K562 (cell line): ENCODE measurements at regions not wholly inside any gene's neighbourhood (a gene's known extent, or its start where the extent isn't known, plus 50 kb on each side); places are given as distances from the start of the nearest gene placed in this dataset.
"Not testable (repeated sequence)": the region's sequence is repeated elsewhere in the genome, so short reads cannot be mapped to it uniquely, and the experiment has no call there.

Source experiments
- ATAC-seq: fragments of 200-7000 bp; cut with Tn5 transposase; 3 replicates; pipeline ENCODE4 v1.9.1; 2020; ENCODE audit warnings: moderate library complexity
- BruUV-seq: library from RNA; stranded (reverse); fragments of 400-500 nt; replicated peaks from 2 replicates; lab custom pipeline; 2021; lab: Mats Ljungman, UMichigan
- CTCF ChIA-PET: fragments of 300-600 bp; formaldehyde crosslinking; extraction: SDS; loops from one replicate; lab custom pipeline; 2021; ENCODE audit warnings: low intra/inter-chr PET ratio; lab: Yijun Ruan, JAX
- POLR2A ChIA-PET: fragments of 300-600, 350-650 bp; sonication (Branson Sonifier 250); formaldehyde crosslinking; extraction: SDS; loops from one replicate; lab custom pipeline; 2021; ENCODE audit warnings: antibody characterized with exemption, inconsistent platforms; lab: Yijun Ruan, JAX
- DNase-seq, 4 experiments: peaks; one replicate each; pipeline versions ENCODE4 v3.0.0 to v3.0.0-alpha.2; 2011 to 2018; ENCODE audit warnings: low spot score in 3 of 4, mixed read lengths in 3 of 4; ENCODE audit errors: extremely low read depth in 1 of 4
- FAIRE-seq: peaks from 2 replicates; lab custom pipeline; 2011; peaks lifted over from hg19 to GRCh38; lab: Jason Lieb, UNC
- H2AFZ ChIP-seq: 2 replicates; pipeline ENCODE4 v1.6.0; 2011; ENCODE audit warnings: low read depth, low read length, control low read depth, inconsistent platforms
- H3K27ac ChIP-seq: fragments of 200-600 bp; 3 replicates; pipeline ENCODE4 v1.8.0; 2011; ENCODE audit warnings: low read depth, mild to moderate bottlenecking, control low read depth, inconsistent platforms, low read length, moderate library complexity, mixed read lengths; ENCODE audit errors: extremely low read depth
- H3K27me3 ChIP-seq, 2 experiments: fragments of 300-600 bp in 1 of 2; 2 replicates in 1 of 2; 3 replicates in 1 of 2; pipeline versions ENCODE4 v1.6.0 to v1.8.0; 2011; ENCODE audit warnings: inconsistent platforms in 2 of 2, low read length in 2 of 2, mild to moderate bottlenecking in 1 of 2, mixed read lengths in 1 of 2, moderate library complexity in 1 of 2; ENCODE audit not compliant: control insufficient read depth in 2 of 2, insufficient read depth in 2 of 2
- H3K36me3 ChIP-seq: fragments of 300-600 bp; 3 replicates; pipeline ENCODE4 v1.8.0; 2011; ENCODE audit warnings: mild to moderate bottlenecking, low read length, inconsistent platforms; ENCODE audit not compliant: control insufficient read depth, insufficient read depth
- H3K4me1 ChIP-seq, 2 experiments: fragments of 200-600 bp in 1 of 2; replicated peaks in 1 of 2; 2 replicates in 1 of 2; 3 replicates in 1 of 2; pipeline versions ENCODE4 v1.5.1 to v1.8.0; 2011; ENCODE audit warnings: inconsistent platforms in 2 of 2, low read length in 2 of 2, mild to moderate bottlenecking in 1 of 2, mixed read lengths in 1 of 2, moderate library complexity in 1 of 2; ENCODE audit not compliant: control insufficient read depth in 2 of 2, insufficient read depth in 2 of 2
- H3K4me2 ChIP-seq: 2 replicates; pipeline ENCODE4 v1.6.1; 2011; ENCODE audit warnings: low read length, control low read depth, inconsistent platforms, mixed read lengths; ENCODE audit not compliant: insufficient read depth
- H3K4me3 ChIP-seq: fragments of 200-600 bp; sonication (generic), shearing (Covaris generic); 2 replicates; pipeline ENCODE4 v1.5.1; 2016; ENCODE audit warnings: control low read depth, inconsistent platforms
- H3K79me2 ChIP-seq: fragments of 200-600 bp; 3 replicates; pipeline ENCODE4 v1.8.0; 2011; ENCODE audit warnings: low read length, inconsistent platforms; ENCODE audit not compliant: control insufficient read depth, insufficient read depth
- H3K9ac ChIP-seq, 2 experiments: 2 replicates each; pipeline versions ENCODE4 v1.6.0 to v1.6.1; 2011; ENCODE audit warnings: low read depth in 2 of 2, low read length in 2 of 2, control low read depth in 1 of 2, inconsistent platforms in 1 of 2, mild to moderate bottlenecking in 1 of 2, mixed read lengths in 1 of 2; ENCODE audit not compliant: insufficient read depth in 1 of 2
- H3K9me1 ChIP-seq: one replicate; pipeline ENCODE4 v1.6.0; 2011; ENCODE audit warnings: inconsistent platforms, mild to moderate bottlenecking, low read length, moderate library complexity; ENCODE audit not compliant: control insufficient read depth, insufficient read depth
- H3K9me3 ChIP-seq: replicated peaks from 2 replicates; pipeline ENCODE4 v1.5.1; 2011; ENCODE audit warnings: low read depth, low read length, inconsistent platforms; ENCODE audit not compliant: control insufficient read depth, insufficient read depth
- H4K20me1 ChIP-seq: replicated peaks from 2 replicates; pipeline ENCODE4 v1.6.1; 2011; ENCODE audit warnings: low read length, inconsistent platforms, mixed read lengths; ENCODE audit not compliant: control insufficient read depth, insufficient read depth
- HSF4 ChIP-seq: fragments of 250-450 bp; sonication (Bioruptor Pico); IDR thresholded peaks from 2 replicates; pipeline ENCODE4 v2.1.2; 2022; ENCODE audit warnings: mild to moderate bottlenecking, moderate library complexity, borderline replicate concordance
- TCFL5 ChIP-seq: fragments of 250-450 bp; sonication (Bioruptor Pico); conservative IDR thresholded peaks from 2 replicates; pipeline ENCODE4 v1.6.1; 2021; ENCODE audit warnings: mild to moderate bottlenecking, moderate library complexity, matching md5 sums
- ZFP91 ChIP-seq: sonication (generic); formaldehyde crosslinking; IDR thresholded peaks from 2 replicates; pipeline ENCODE4 v1.8.0; 2022; ENCODE audit warnings: mild to moderate bottlenecking, missing genetic modification reagents
- WGBS: fragments of 100-300 bp; shearing (Covaris generic); methylation state at CpG from one replicate; pipeline ENCODE4 v1.1.6; 2016; ENCODE audit warnings: low coverage, mixed read lengths; ENCODE audit not compliant: insufficient coverage; ENCODE audit errors: missing lambda C conversion rate; 5-methylcytosine and 5-hydroxymethylcytosine counted together
- in situ Hi-C: fragments of 300-500 bp; cut with MboI; formaldehyde crosslinking; loops from 4 replicates; pipeline ENCODE4 v1.15.0; 2018; ENCODE audit warnings: inconsistent platforms, mixed read lengths
- intact Hi-C: fragments of 100-400 bp; cut with micrococcal nuclease; formaldehyde crosslinking; loops from 2 replicates; pipeline ENCODE4 v1.14.2; 2022
- TF ChIP-seq, protein P1 (sequence below): sonication (generic); formaldehyde crosslinking; IDR thresholded peaks from 2 replicates; pipeline ENCODE4 v1.8.0; 2023; ENCODE audit warnings: mild to moderate bottlenecking, missing genetic modification reagents
- TF ChIP-seq, protein P2 (sequence below): fragments of 450-650 bp; formaldehyde crosslinking; IDR thresholded peaks from 2 replicates; pipeline ENCODE4 v1.4.0; 2020; ENCODE audit warnings: mild to moderate bottlenecking, moderate library complexity

GRCh38 chr3:191688756-191689433 lies 227.9 kb downstream of the PYDC2 start:
- H4K20me1 ChIP-seq, result no peaks in the 10 kb centered on the region
- BruUV-seq, result no TSS peak
- H3K36me3 ChIP-seq, result no peaks in the 10 kb centered on the region
- TF ChIP-seq ZFP91 (CRISPR knock-in tag), result no peak
- TF ChIP-seq, protein P1, sequence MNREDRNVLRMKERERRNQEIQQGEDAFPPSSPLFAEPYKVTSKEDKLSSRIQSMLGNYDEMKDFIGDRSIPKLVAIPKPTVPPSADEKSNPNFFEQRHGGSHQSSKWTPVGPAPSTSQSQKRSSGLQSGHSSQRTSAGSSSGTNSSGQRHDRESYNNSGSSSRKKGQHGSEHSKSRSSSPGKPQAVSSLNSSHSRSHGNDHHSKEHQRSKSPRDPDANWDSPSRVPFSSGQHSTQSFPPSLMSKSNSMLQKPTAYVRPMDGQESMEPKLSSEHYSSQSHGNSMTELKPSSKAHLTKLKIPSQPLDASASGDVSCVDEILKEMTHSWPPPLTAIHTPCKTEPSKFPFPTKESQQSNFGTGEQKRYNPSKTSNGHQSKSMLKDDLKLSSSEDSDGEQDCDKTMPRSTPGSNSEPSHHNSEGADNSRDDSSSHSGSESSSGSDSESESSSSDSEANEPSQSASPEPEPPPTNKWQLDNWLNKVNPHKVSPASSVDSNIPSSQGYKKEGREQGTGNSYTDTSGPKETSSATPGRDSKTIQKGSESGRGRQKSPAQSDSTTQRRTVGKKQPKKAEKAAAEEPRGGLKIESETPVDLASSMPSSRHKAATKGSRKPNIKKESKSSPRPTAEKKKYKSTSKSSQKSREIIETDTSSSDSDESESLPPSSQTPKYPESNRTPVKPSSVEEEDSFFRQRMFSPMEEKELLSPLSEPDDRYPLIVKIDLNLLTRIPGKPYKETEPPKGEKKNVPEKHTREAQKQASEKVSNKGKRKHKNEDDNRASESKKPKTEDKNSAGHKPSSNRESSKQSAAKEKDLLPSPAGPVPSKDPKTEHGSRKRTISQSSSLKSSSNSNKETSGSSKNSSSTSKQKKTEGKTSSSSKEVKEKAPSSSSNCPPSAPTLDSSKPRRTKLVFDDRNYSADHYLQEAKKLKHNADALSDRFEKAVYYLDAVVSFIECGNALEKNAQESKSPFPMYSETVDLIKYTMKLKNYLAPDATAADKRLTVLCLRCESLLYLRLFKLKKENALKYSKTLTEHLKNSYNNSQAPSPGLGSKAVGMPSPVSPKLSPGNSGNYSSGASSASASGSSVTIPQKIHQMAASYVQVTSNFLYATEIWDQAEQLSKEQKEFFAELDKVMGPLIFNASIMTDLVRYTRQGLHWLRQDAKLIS (CRISPR knock-in tag), result no peak
- no peak for TF ChIP-seq TCFL5 (CRISPR knock-in tag)
- TF ChIP-seq, protein P2, sequence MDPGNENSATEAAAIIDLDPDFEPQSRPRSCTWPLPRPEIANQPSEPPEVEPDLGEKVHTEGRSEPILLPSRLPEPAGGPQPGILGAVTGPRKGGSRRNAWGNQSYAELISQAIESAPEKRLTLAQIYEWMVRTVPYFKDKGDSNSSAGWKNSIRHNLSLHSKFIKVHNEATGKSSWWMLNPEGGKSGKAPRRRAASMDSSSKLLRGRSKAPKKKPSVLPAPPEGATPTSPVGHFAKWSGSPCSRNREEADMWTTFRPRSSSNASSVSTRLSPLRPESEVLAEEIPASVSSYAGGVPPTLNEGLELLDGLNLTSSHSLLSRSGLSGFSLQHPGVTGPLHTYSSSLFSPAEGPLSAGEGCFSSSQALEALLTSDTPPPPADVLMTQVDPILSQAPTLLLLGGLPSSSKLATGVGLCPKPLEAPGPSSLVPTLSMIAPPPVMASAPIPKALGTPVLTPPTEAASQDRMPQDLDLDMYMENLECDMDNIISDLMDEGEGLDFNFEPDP (CRISPR knock-in tag), result no peak
- no peak for TF ChIP-seq HSF4 (CRISPR knock-in tag)
- H3K79me2 ChIP-seq, result no peaks in the 10 kb centered on the region
- no peak overlapping the region for H2AFZ ChIP-seq
- H3K9me1 ChIP-seq, result no peaks in the 10 kb centered on the region
- H3K4me1 ChIP-seq, result no peaks in the 10 kb centered on the region
- H3K27ac ChIP-seq, result no peak overlapping the region
- CTCF ChIA-PET, result no interaction called here
- H3K4me2 ChIP-seq, result no peak overlapping the region
- WGBS, result 3% methylated on average over 6 of the region's 6 CpGs
- H3K9me3 ChIP-seq, result no peaks in the 10 kb centered on the region
- FAIRE-seq (no peak), DNase-seq (no peak), ATAC-seq (no peak)
- H3K9ac ChIP-seq, result no peak overlapping the region
- in situ Hi-C loops, result no loop called here
- H3K27me3 ChIP-seq, result no peaks in the 10 kb centered on the region
- no peak overlapping the region for H3K4me3 ChIP-seq
- intact Hi-C loops, result no loop called here
- POLR2A ChIA-PET, result no interaction called here

DNA sequence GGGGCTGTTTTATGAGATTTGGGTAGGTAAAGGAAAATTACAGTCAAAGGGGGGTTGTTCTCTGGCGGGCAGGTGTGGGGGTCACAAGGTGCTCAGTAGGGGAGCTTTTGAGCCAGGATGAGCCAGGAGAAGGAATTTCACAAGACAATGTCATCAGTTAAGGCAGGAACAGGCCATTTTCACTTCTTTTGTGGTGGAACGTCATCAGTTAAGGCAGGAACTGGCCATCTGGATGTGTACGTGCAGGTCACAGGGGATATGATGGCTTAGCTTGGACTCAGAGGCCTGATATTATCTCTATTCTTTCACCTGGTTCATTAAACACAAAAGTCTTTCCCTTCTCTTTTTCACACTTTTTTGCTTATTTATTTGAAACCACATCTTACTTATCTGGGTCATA lies 230.2 kb downstream of the PYDC2 start:
- H3K4me3 ChIP-seq, DNase-seq, H3K9ac ChIP-seq, in situ Hi-C loops, H3K79me2 ChIP-seq, FAIRE-seq, H3K36me3 ChIP-seq, H3K4me2 ChIP-seq, H3K27me3 ChIP-seq, H3K4me1 ChIP-seq, intact Hi-C loops, H3K27ac ChIP-seq, POLR2A ChIA-PET, CTCF ChIA-PET, ATAC-seq, H3K9me3 ChIP-seq, H3K9me1 ChIP-seq, BruUV-seq, H4K20me1 ChIP-seq, H2AFZ ChIP-seq: not testable (repeated sequence)
- WGBS, result 8% methylated on average over 2 of the region's 3 CpGs
